ENCODE measurements at regions not wholly inside any gene's neighbourhood (a gene's known extent, or its start where the extent isn't known, plus 50 kb on each side); places are given as distances from the start of the nearest gene placed in this dataset.

- TF ChIP-seq CTCF (IDR thresholded peaks at IDR 0.05; ENCODE audit: unreplicated experiment): no peak
- Mint-ChIP-seq H3K4me1 (ENCODE audit: low read depth, unreplicated experiment) (no peaks in the 10 kb centered on the region), H3K27me3 (ENCODE audit: unreplicated experiment) (peaks cover 25% of the 10 kb centered on the region), H3K36me3 (ENCODE audit: insufficient read depth, unreplicated experiment) (no peaks in the 10 kb centered on the region), H3K4me3 (ENCODE audit: low read depth, unreplicated experiment) (no peak overlapping the region), H3K9me3 (ENCODE audit: low read depth, unreplicated experiment) (no peaks in the 10 kb centered on the region), H3K27ac (ENCODE audit: unreplicated experiment) (no peak overlapping the region)
- intact Hi-C loops (cut with micrococcal nuclease; ENCODE audit: unreplicated experiment): no loop called here
- CTCF ChIA-PET: no interaction called here
- no peak for DNase-seq
- BruUV-seq (replicated peaks): no TSS peak
These were observed 331.5 kb upstream of the MSX2 start for GRCh38 chr5:174392892-174393291.

- intact Hi-C loops (cut with micrococcal nuclease; ENCODE audit: unreplicated experiment): no loop called here
- no peak for TF ChIP-seq CTCF (IDR thresholded peaks at IDR 0.05; ENCODE audit: unreplicated experiment)
- CTCF ChIA-PET: no interaction called here
- Mint-ChIP-seq H3K27ac (ENCODE audit: unreplicated experiment) (no peak overlapping the region), H3K27me3 (ENCODE audit: unreplicated experiment) (peaks cover 22% of the 10 kb centered on the region), H3K9me3 (ENCODE audit: low read depth, unreplicated experiment) (no peaks in the 10 kb centered on the region), H3K4me3 (ENCODE audit: low read depth, unreplicated experiment) (no peak overlapping the region), H3K36me3 (ENCODE audit: insufficient read depth, unreplicated experiment) (no peaks in the 10 kb centered on the region), H3K4me1 (ENCODE audit: low read depth, unreplicated experiment) (peaks cover 3% of the 10 kb centered on the region)
- no peak for DNase-seq
- no TSS peak for BruUV-seq (replicated peaks)
These were observed 327.8 kb upstream of the MSX2 start for GRCh38 chr5:174396541-174396940.

GRCh38 chr5:174397206-174397605 lies 327.2 kb upstream of the MSX2 start:
- TF ChIP-seq CTCF (IDR thresholded peaks at IDR 0.05; ENCODE audit: unreplicated experiment): no peak
- DNase-seq: no peak
- Mint-ChIP-seq H3K9me3 (ENCODE audit: low read depth, unreplicated experiment) (no peaks in the 10 kb centered on the region), H3K4me1 (ENCODE audit: low read depth, unreplicated experiment) (peaks cover 9% of the 10 kb centered on the region), H3K4me3 (ENCODE audit: low read depth, unreplicated experiment) (no peak overlapping the region), H3K36me3 (ENCODE audit: insufficient read depth, unreplicated experiment) (no peaks in the 10 kb centered on the region), H3K27ac (ENCODE audit: unreplicated experiment) (no peak overlapping the region), H3K27me3 (ENCODE audit: unreplicated experiment) (peaks cover 16% of the 10 kb centered on the region)
- intact Hi-C loops (cut with micrococcal nuclease; ENCODE audit: unreplicated experiment): no loop called here
- no TSS peak for BruUV-seq (replicated peaks)
- CTCF ChIA-PET: no interaction called here

- Mint-ChIP-seq H3K4me1 (ENCODE audit: low read depth, unreplicated experiment) (peaks cover 18% of the 10 kb centered on the region), H3K27ac (ENCODE audit: unreplicated experiment) (no peak overlapping the region), H3K9me3 (ENCODE audit: low read depth, unreplicated experiment) (no peaks in the 10 kb centered on the region), H3K4me3 (ENCODE audit: low read depth, unreplicated experiment) (no peak overlapping the region), H3K36me3 (ENCODE audit: insufficient read depth, unreplicated experiment) (peaks cover 5% of the 10 kb centered on the region), H3K27me3 (ENCODE audit: unreplicated experiment) (peaks cover 6% of the 10 kb centered on the region)
- intact Hi-C loops (cut with micrococcal nuclease; ENCODE audit: unreplicated experiment): no loop called here
- no peak for DNase-seq
- CTCF ChIA-PET: no interaction called here
- no TSS peak for BruUV-seq (replicated peaks)
- no peak for TF ChIP-seq CTCF (IDR thresholded peaks at IDR 0.05; ENCODE audit: unreplicated experiment)
These were observed 326.2 kb upstream of the MSX2 start for GRCh38 chr5:174398171-174398570.

GRCh38 chr5:174399411-174399810 lies 325.0 kb upstream of the MSX2 start:
- no peak overlapping the region for H3K27ac Mint-ChIP-seq (ENCODE audit: unreplicated experiment)
- no peak for TF ChIP-seq CTCF (IDR thresholded peaks at IDR 0.05; ENCODE audit: unreplicated experiment)
- BruUV-seq (replicated peaks): no TSS peak
- CTCF ChIA-PET: no interaction called here
- no peak for DNase-seq
- no peaks in the 10 kb centered on the region for H3K27me3 Mint-ChIP-seq (ENCODE audit: unreplicated experiment)
- intact Hi-C loops (cut with micrococcal nuclease; ENCODE audit: unreplicated experiment): no loop called here
- no peak overlapping the region for H3K4me3 Mint-ChIP-seq (ENCODE audit: low read depth, unreplicated experiment)
- peaks cover 6% of the 10 kb centered on the region for H3K36me3 Mint-ChIP-seq (ENCODE audit: insufficient read depth, unreplicated experiment)
- peaks cover 18% of the 10 kb centered on the region for H3K4me1 Mint-ChIP-seq (ENCODE audit: low read depth, unreplicated experiment)
- no peaks in the 10 kb centered on the region for H3K9me3 Mint-ChIP-seq (ENCODE audit: low read depth, unreplicated experiment)

Data from Calu3 (cell line).